ENCODE measurements at regions not wholly inside any gene's neighbourhood (a gene's known extent, or its start where the extent isn't known, plus 50 kb on each side); places are given as distances from the start of the nearest gene placed in this dataset.

- TF ChIP-seq CTCF (conservative IDR thresholded peaks at IDR 0.05; ENCODE audit: low read length) (no peak), EZH2phosphoT487 (IDR thresholded peaks at IDR 0.05; ENCODE audit: borderline replicate concordance, low read depth, low read length) (no peak)
Measured at GRCh38 chr5:87551911-87552310, 139.2 kb upstream of the CCNH start.

Data from OCI-LY7 (cell line).